CD4-positive, alpha-beta T cell treated with Interleukin-4 for 1 hour (primary cell): ENCODE measurements at regions not wholly inside any gene's neighbourhood (a gene's known extent, or its start where the extent isn't known, plus 50 kb on each side); places are given as distances from the start of the nearest gene placed in this dataset.
"Not testable (repeated sequence)": the region's sequence is repeated elsewhere in the genome, so short reads cannot be mapped to it uniquely, and the experiment has no call there.

Experiments
- DNase-seq, 2 donors: peaks; one replicate each; pipeline ENCODE4 v3.0.0-alpha.2; 2020 to 2022

- no peak for DNase-seq
These were observed 1471.3 kb downstream of the CDH11 start for GRCh38 chr16:63650550-63650949.

GRCh38 chr16:63633706-63634445, 1488.0 kb downstream of the CDH11 start:
- DNase-seq: not testable (repeated sequence)

GRCh38 chr16:63629272-63629671, 1492.6 kb downstream of the CDH11 start:
- no peak for DNase-seq

- no peak for DNase-seq
These were observed 1493.1 kb downstream of the CDH11 start for GRCh38 chr16:63628812-63629211.

GRCh38 chr16:63625126-63625525, 1496.7 kb downstream of the CDH11 start:
- no peak for DNase-seq

- DNase-seq: no peak
These were observed 1498.3 kb downstream of the CDH11 start for GRCh38 chr16:63623551-63624039.

- DNase-seq: no peak
These were observed 1502.9 kb downstream of the CDH11 start for GRCh38 chr16:63618896-63619485.

- DNase-seq: no peak
These were observed 1503.7 kb downstream of the CDH11 start for GRCh38 chr16:63617990-63618763.

GRCh38 chr16:63617047-63617989, 1504.5 kb downstream of the CDH11 start:
- no peak for DNase-seq

GRCh38 chr16:63614429-63614828, 1507.4 kb downstream of the CDH11 start:
- no peak for DNase-seq

- DNase-seq: no peak
These were observed 1508.2 kb downstream of the CDH11 start for GRCh38 chr16:63613701-63614100.

- DNase-seq: no peak
These were observed 1509.2 kb downstream of the CDH11 start for GRCh38 chr16:63612462-63613227.

- no peak for DNase-seq
These were observed 1515.1 kb downstream of the CDH11 start for GRCh38 chr16:63606778-63607177.

GRCh38 chr16:63602206-63602927, 1519.5 kb downstream of the CDH11 start:
- DNase-seq: no peak

- DNase-seq: no peak
These were observed 1525.1 kb downstream of the CDH11 start for GRCh38 chr16:63596716-63597115.

GRCh38 chr16:63592852-63593251, 1529.0 kb downstream of the CDH11 start:
- DNase-seq: no peak

- DNase-seq: no peak
These were observed 1540.3 kb downstream of the CDH11 start for GRCh38 chr16:63581570-63581969.

- no peak for DNase-seq
These were observed 1542.6 kb upstream of the CDH8 start for GRCh38 chr16:63578791-63579190.

- DNase-seq: no peak
These were observed 1541.7 kb upstream of the CDH8 start for GRCh38 chr16:63577891-63578290.

- DNase-seq: no peak
These were observed 1538.8 kb upstream of the CDH8 start for GRCh38 chr16:63575041-63575440.

GRCh38 chr16:63568164-63568563, 1531.9 kb upstream of the CDH8 start:
- DNase-seq: no peak
